Endodermal cell (in vitro differentiated cells): ENCODE measurements at regions not wholly inside any gene's neighbourhood (a gene's known extent, or its start where the extent isn't known, plus 50 kb on each side); places are given as distances from the start of the nearest gene placed in this dataset.

ENCODE experiments used
- DNase-seq: peaks from one replicate; pipeline ENCODE4 v3.0.0-alpha.2; 2017
- H3K27ac ChIP-seq: 2 replicates; pipeline ENCODE4 v1.5.1; 2013; ENCODE audit warnings: mild to moderate bottlenecking, low read depth, low read length, moderate library complexity
- H3K27me3 ChIP-seq: 2 replicates; pipeline ENCODE4 v1.6.1; 2013; ENCODE audit warnings: mild to moderate bottlenecking, low read length, moderate library complexity; ENCODE audit not compliant: insufficient read depth, control insufficient read depth, poor library complexity, severe bottlenecking
- H3K36me3 ChIP-seq: 2 replicates; pipeline ENCODE4 v1.7.0; 2013; ENCODE audit warnings: mild to moderate bottlenecking, low read length, moderate library complexity; ENCODE audit not compliant: control insufficient read depth, insufficient read depth
- H3K4me1 ChIP-seq: one replicate; pipeline ENCODE4 v1.7.0; 2013; ENCODE audit warnings: low read length; ENCODE audit not compliant: control insufficient read depth, insufficient read depth
- H3K4me3 ChIP-seq: 2 replicates; pipeline ENCODE4 v1.5.1; 2013; ENCODE audit warnings: mild to moderate bottlenecking, low read length, moderate library complexity
- H3K9ac ChIP-seq: 2 replicates; pipeline ENCODE4 v1.6.1; 2013; ENCODE audit warnings: mild to moderate bottlenecking, low read length, moderate library complexity; ENCODE audit not compliant: poor library complexity, severe bottlenecking; ENCODE audit errors: extremely low read depth
- H3K9me3 ChIP-seq: 2 replicates; pipeline ENCODE4 v1.6.1; 2013; ENCODE audit warnings: mild to moderate bottlenecking, low read length, moderate library complexity; ENCODE audit not compliant: control insufficient read depth
- H3K27ac Mint-ChIP-seq: 2 replicates; pipeline ENCODE4 v1.8.0; 2020; ENCODE audit warnings: mixed read lengths
- H3K27me3 Mint-ChIP-seq: 2 replicates; pipeline ENCODE4 v1.8.0; 2021; ENCODE audit warnings: mild to moderate bottlenecking, mixed read lengths; ENCODE audit not compliant: insufficient read depth
- H3K36me3 Mint-ChIP-seq: 2 replicates; pipeline ENCODE4 v1.8.0; 2020; ENCODE audit warnings: low read depth, mixed read lengths
- H3K4me1 Mint-ChIP-seq: 2 replicates; pipeline ENCODE4 v1.8.0; 2020; ENCODE audit warnings: mixed read lengths
- H3K4me3 Mint-ChIP-seq: 2 replicates; pipeline ENCODE4 v1.8.0; 2020; ENCODE audit warnings: mild to moderate bottlenecking, moderate library complexity, mixed read lengths
- H3K9me3 Mint-ChIP-seq: 2 replicates; pipeline ENCODE4 v1.8.0; 2020; ENCODE audit warnings: mild to moderate bottlenecking, mixed read lengths
- WGBS, 2 experiments: methylation state at CpG; one replicate each; pipeline versions ENCODE4 v1.1.5 to v1.1.7; 2013; ENCODE audit warnings: missing lambda C conversion rate in 2 of 2, mixed read lengths in 1 of 2; ENCODE audit not compliant: insufficient coverage in 1 of 2, insufficient read length in 1 of 2; 5-methylcytosine and 5-hydroxymethylcytosine counted together
- TF ChIP-seq, protein P1 (sequence below): fragments of 200-600 bp; sonication (generic); conservative IDR thresholded peaks from 2 replicates; pipeline ENCODE4 v1.5.0; 2021; ENCODE audit warnings: antibody characterized with exemption, mild to moderate bottlenecking

DNA sequence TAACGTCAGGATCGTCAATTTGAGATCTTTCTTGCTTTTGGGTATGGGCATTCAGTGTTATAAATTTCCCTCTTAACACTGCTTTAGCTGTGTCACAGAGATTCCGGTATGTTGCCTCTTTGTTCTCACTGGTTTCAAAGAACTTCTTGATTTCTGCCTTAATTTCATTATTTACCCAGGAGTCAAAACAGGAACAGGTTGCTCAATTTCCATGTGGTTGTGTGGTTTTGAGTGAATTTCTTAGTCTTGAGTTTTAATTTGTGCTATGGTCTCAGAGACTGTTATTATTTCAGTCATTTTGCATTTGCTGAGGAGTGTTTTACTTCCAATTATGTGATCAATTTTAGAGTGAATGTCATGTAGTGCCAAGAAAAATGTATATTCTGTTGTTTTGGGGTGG, 153.1 kb downstream of the PCDH17 start:
- H3K27ac ChIP-seq: no peak overlapping the region
- Mint-ChIP-seq H3K27ac (no peak overlapping the region), H3K9me3 (peaks cover under 1% of the 10 kb centered on the region), H3K4me1 (no peaks in the 10 kb centered on the region), H3K27me3 (no peaks in the 10 kb centered on the region), H3K36me3 (no peaks in the 10 kb centered on the region), H3K4me3 (no peak overlapping the region)
- TF ChIP-seq, protein P1, sequence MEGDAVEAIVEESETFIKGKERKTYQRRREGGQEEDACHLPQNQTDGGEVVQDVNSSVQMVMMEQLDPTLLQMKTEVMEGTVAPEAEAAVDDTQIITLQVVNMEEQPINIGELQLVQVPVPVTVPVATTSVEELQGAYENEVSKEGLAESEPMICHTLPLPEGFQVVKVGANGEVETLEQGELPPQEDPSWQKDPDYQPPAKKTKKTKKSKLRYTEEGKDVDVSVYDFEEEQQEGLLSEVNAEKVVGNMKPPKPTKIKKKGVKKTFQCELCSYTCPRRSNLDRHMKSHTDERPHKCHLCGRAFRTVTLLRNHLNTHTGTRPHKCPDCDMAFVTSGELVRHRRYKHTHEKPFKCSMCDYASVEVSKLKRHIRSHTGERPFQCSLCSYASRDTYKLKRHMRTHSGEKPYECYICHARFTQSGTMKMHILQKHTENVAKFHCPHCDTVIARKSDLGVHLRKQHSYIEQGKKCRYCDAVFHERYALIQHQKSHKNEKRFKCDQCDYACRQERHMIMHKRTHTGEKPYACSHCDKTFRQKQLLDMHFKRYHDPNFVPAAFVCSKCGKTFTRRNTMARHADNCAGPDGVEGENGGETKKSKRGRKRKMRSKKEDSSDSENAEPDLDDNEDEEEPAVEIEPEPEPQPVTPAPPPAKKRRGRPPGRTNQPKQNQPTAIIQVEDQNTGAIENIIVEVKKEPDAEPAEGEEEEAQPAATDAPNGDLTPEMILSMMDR: no peak
- no peak overlapping the region for H3K9ac ChIP-seq
- H3K9me3 ChIP-seq: no peaks in the 10 kb centered on the region
- WGBS, 2 experiments: 97% methylated on average over 3 of the region's 3 CpGs; no CpG with 5 or more reads in 1 of the 2 experiments
- DNase-seq: no peak
- H3K4me1 ChIP-seq: no peaks in the 10 kb centered on the region
- H3K36me3 ChIP-seq: no peaks in the 10 kb centered on the region
- H3K4me3 ChIP-seq: no peak overlapping the region
- no peaks in the 10 kb centered on the region for H3K27me3 ChIP-seq

DNA sequence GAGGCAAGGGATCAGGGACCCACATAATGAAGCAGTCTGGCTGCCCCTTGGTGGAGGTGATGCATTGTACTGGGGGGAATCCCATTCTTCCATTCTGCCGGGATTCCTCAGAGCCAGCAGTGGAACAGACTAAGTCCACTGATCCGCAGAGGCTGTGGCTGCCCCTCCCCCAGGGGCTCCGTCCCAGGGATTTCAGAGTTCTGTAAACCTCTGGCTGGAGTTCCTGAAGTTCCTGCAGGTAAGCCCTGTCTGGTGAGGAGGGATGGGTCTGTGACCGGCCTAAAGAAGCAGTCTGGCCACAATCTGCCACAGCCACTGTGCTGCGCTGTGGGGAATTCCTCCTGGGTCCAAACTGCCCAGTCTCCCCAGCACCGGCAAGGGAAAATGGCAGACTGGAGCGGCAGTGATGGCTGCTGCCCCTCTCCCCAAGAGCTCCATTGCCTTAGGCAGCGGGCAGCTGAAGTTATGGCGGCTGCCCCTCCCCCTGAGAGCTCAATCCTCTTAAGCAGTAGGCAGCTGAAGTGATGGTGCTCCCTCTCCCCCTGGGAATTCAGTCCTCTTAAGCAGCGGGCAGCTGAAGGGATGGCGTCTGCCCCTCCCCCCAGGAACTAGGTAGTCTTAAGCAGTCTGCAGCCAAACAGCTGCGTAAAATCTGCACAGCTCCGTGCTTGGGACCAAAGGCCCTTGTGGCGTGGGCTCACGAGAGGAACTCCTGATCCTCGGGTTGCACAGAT, 155.7 kb downstream of the PCDH17 start:
- Histone ChIP-seq H3K4me3 (no peak overlapping the region), H3K27ac (no peak overlapping the region), H3K4me1 (no peaks in the 10 kb centered on the region), H3K9me3 (no peaks in the 10 kb centered on the region), H3K36me3 (no peaks in the 10 kb centered on the region), H3K9ac (no peak overlapping the region), H3K27me3 (no peaks in the 10 kb centered on the region)
- 93 to 98% methylated on average over 7 to 16 of the region's 16 CpGs for WGBS, 2 experiments
- peak; percentile 63 for DNase-seq
- H3K36me3 Mint-ChIP-seq: no peaks in the 10 kb centered on the region
- no peaks in the 10 kb centered on the region for H3K27me3 Mint-ChIP-seq
- TF ChIP-seq, protein P1: no peak
- H3K27ac Mint-ChIP-seq: no peak overlapping the region
- H3K4me1 Mint-ChIP-seq: no peaks in the 10 kb centered on the region
- no peak overlapping the region for H3K4me3 Mint-ChIP-seq
- H3K9me3 Mint-ChIP-seq: peaks cover 2% of the 10 kb centered on the region

DNA sequence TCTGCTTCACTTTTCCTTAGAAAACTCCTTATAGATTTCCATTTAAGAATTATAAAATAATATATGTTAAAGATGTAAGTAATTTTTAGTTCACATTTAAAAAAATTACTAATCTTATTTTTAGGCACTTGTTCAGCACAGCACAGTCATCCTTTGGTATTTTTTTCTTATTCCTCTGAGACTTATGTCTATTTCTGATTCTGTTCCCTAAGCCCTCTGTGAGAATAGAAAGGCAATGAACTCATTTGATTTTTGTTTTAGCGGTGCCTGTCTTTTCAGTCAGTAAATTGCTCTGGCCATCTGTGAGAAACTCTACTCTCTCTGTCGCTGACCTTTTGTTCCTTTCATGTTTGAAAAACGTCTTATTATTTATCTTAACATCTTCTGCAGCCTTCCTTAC, 168.1 kb downstream of the PCDH17 start:
- WGBS, 2 experiments: 80 to 88% methylated on average over 3 of the region's 3 CpGs
- Histone ChIP-seq H3K9me3 (no peaks in the 10 kb centered on the region), H3K27me3 (no peaks in the 10 kb centered on the region), H3K36me3 (no peaks in the 10 kb centered on the region), H3K27ac (no peak overlapping the region), H3K4me3 (no peak overlapping the region), H3K4me1 (no peaks in the 10 kb centered on the region), H3K9ac (no peak overlapping the region)
- no peak for DNase-seq
- Mint-ChIP-seq H3K9me3 (no peaks in the 10 kb centered on the region), H3K27me3 (no peaks in the 10 kb centered on the region), H3K36me3 (no peaks in the 10 kb centered on the region), H3K27ac (no peak overlapping the region), H3K4me1 (no peaks in the 10 kb centered on the region), H3K4me3 (no peak overlapping the region)
- TF ChIP-seq, protein P1: no peak
